CD4-positive, alpha-beta memory T cell (primary cell): ENCODE measurements at regions not wholly inside any gene's neighbourhood (a gene's known extent, or its start where the extent isn't known, plus 50 kb on each side); places are given as distances from the start of the nearest gene placed in this dataset.
"Not testable (repeated sequence)": the region's sequence is repeated elsewhere in the genome, so short reads cannot be mapped to it uniquely, and the experiment has no call there.

Experiments
- CTCF ChIA-PET: fragments of 350-600 bp; sonication (Branson Sonifier 250); formaldehyde crosslinking; loops from one replicate; lab custom pipeline; 2021; ENCODE audit warnings: inconsistent platforms; ENCODE audit not compliant: partially characterized antibody; lab: Charles Lee
- POLR2A ChIA-PET: fragments of 350-600 bp; sonication (Branson Sonifier 250); formaldehyde crosslinking; loops from one replicate; lab custom pipeline; 2021; ENCODE audit not compliant: partially characterized antibody; lab: Charles Lee
- DNase-seq, 5 donors: peaks; one replicate each; pipeline versions ENCODE4 v3.0.0 to v3.0.0-alpha.2; 2020 to 2022; ENCODE audit warnings: mixed read lengths in 1 of 5
- H3K27ac ChIP-seq: one replicate; pipeline ENCODE4 v1.7.0; 2013; ENCODE audit warnings: low read depth, low read length
- H3K27me3 ChIP-seq: 2 replicates; pipeline ENCODE4 v1.7.0; 2013; ENCODE audit warnings: mild to moderate bottlenecking, low read length, moderate library complexity; ENCODE audit not compliant: insufficient read depth
- H3K36me3 ChIP-seq: 2 replicates; pipeline ENCODE4 v1.7.0; 2013; ENCODE audit warnings: mild to moderate bottlenecking, low read length, moderate library complexity; ENCODE audit not compliant: insufficient read depth
- H3K4me1 ChIP-seq: 2 replicates; pipeline ENCODE4 v1.7.0; 2013; ENCODE audit warnings: mild to moderate bottlenecking, low read length, moderate library complexity; ENCODE audit not compliant: insufficient read depth
- H3K4me3 ChIP-seq, 2 donors: one replicate each; pipeline ENCODE4 v1.7.0; 2013; ENCODE audit warnings: low read length in 2 of 2, mild to moderate bottlenecking in 1 of 2
- H3K9me3 ChIP-seq, 2 donors: one replicate each; pipeline ENCODE4 v1.7.0; 2013; ENCODE audit warnings: low read length in 2 of 2, control low read depth in 1 of 2; ENCODE audit not compliant: control insufficient read depth in 1 of 2
- H3K27ac Mint-ChIP-seq, 7 donors: one replicate each; pipeline ENCODE4 v1.8.0; 2020 to 2021; ENCODE audit warnings: mixed read lengths in 7 of 7, mild to moderate bottlenecking in 6 of 7, inconsistent platforms in 3 of 7, moderate library complexity in 3 of 7
- H3K27me3 Mint-ChIP-seq, 2 donors: one replicate each; pipeline ENCODE4 v1.8.0; 2020 to 2021; ENCODE audit warnings: mixed read lengths in 2 of 2
- H3K36me3 Mint-ChIP-seq, 2 donors: one replicate each; pipeline ENCODE4 v1.8.0; 2020 to 2021; ENCODE audit warnings: mixed read lengths in 2 of 2, inconsistent platforms in 1 of 2, mild to moderate bottlenecking in 1 of 2
- H3K4me1 Mint-ChIP-seq, 4 donors: one replicate each; pipeline ENCODE4 v1.8.0; 2020 to 2021; ENCODE audit warnings: mixed read lengths in 4 of 4, mild to moderate bottlenecking in 1 of 4
- H3K4me3 Mint-ChIP-seq, 8 donors: one replicate each; pipeline ENCODE4 v1.8.0; 2020 to 2021; ENCODE audit warnings: mixed read lengths in 8 of 8, mild to moderate bottlenecking in 7 of 8, moderate library complexity in 6 of 8, inconsistent platforms in 3 of 8
- H3K9me3 Mint-ChIP-seq, 8 donors: one replicate each; pipeline ENCODE4 v1.8.0; 2020 to 2021; ENCODE audit warnings: mixed read lengths in 8 of 8, mild to moderate bottlenecking in 5 of 8, inconsistent platforms in 3 of 8, moderate library complexity in 1 of 8
- intact Hi-C: fragments of 100-400 bp; cut with micrococcal nuclease; formaldehyde crosslinking; loops from one replicate; pipeline ENCODE4 v1.15.1; 2023

DNA sequence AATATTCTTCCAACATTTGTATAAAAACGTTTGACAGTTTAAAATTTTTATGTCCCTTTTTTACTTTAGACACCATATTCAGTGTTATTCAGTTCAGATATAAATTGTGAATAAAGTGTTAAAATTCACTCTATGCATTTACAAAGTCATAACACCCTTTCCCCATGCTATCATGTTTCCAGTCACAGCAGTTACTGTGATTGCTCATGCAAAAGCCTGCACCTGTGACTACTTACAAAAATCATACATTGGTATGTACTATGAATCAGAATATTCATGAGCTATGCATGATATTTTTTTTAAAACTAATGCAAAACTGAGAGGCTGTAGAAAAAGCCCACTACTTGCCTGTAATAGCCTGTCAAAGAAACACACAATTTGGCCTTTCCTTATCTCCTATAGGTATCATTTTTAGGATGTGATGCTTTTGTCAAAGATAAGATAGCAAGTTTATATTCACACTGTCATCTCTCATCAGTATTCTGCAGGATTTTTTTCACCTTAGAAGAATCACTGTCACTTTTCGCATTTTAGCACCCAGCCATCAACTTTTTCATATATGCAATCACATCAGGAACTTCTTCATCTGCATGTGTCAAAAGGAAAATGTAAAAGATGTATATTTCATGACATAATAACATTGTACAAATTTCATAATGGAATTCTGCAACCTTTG lies 443.2 kb downstream of the C12orf50 start:
- ChIA-PET CTCF (no interaction called here), POLR2A (no interaction called here)
- Histone ChIP-seq H3K36me3 (no peaks in the 10 kb centered on the region), H3K27me3 (no peaks in the 10 kb centered on the region), H3K4me3 (no peak overlapping the region), H3K4me1 (no peaks in the 10 kb centered on the region), H3K9me3 (no peaks in the 10 kb centered on the region), H3K27ac (no peak overlapping the region)
- DNase-seq: no peak
- Mint-ChIP-seq H3K4me3 (no peak overlapping the region), H3K27me3 (no peaks in the 10 kb centered on the region), H3K4me1 (no peaks in the 10 kb centered on the region), H3K9me3 (peaks cover 0 to 14% (median 3%) of the 10 kb centered on the region in 8 donors), H3K27ac (no peak overlapping the region), H3K36me3 (no peaks in the 10 kb centered on the region)
- intact Hi-C loops: no loop called here

GRCh38 chr12:87579091-87579490 lies 450.1 kb downstream of the C12orf50 start:
- peaks cover 2 to 19% (median 3%) of the 10 kb centered on the region in 8 donors for H3K9me3 Mint-ChIP-seq
- POLR2A ChIA-PET, H3K4me3 ChIP-seq, CTCF ChIA-PET, intact Hi-C loops, H3K36me3 Mint-ChIP-seq, DNase-seq, H3K4me3 Mint-ChIP-seq, H3K4me1 Mint-ChIP-seq, H3K27me3 Mint-ChIP-seq, H3K9me3 ChIP-seq, H3K27me3 ChIP-seq, H3K27ac Mint-ChIP-seq, H3K36me3 ChIP-seq, H3K27ac ChIP-seq, H3K4me1 ChIP-seq: not testable (repeated sequence)

GRCh38 chr12:87575906-87576305 lies 453.3 kb downstream of the C12orf50 start:
- no peak overlapping the region for H3K27ac Mint-ChIP-seq
- Histone ChIP-seq H3K27ac (no peak overlapping the region), H3K36me3 (no peaks in the 10 kb centered on the region), H3K27me3 (no peaks in the 10 kb centered on the region), H3K4me3 (no peak overlapping the region), H3K4me1 (no peaks in the 10 kb centered on the region), H3K9me3 (no peaks in the 10 kb centered on the region)
- intact Hi-C loops: no loop called here
- H3K4me1 Mint-ChIP-seq: no peaks in the 10 kb centered on the region
- H3K36me3 Mint-ChIP-seq: no peaks in the 10 kb centered on the region
- no peak for DNase-seq
- H3K27me3 Mint-ChIP-seq: no peaks in the 10 kb centered on the region
- H3K9me3 Mint-ChIP-seq: peaks cover 0 to 8% (median 3%) of the 10 kb centered on the region in 8 donors
- ChIA-PET POLR2A (no interaction called here), CTCF (no interaction called here)
- no peak overlapping the region for H3K4me3 Mint-ChIP-seq

- H3K36me3 Mint-ChIP-seq, POLR2A ChIA-PET, H3K36me3 ChIP-seq, H3K9me3 Mint-ChIP-seq, H3K27ac Mint-ChIP-seq, H3K9me3 ChIP-seq, H3K27ac ChIP-seq, H3K27me3 ChIP-seq, H3K27me3 Mint-ChIP-seq, H3K4me3 ChIP-seq, H3K4me1 Mint-ChIP-seq, H3K4me1 ChIP-seq, H3K4me3 Mint-ChIP-seq, CTCF ChIA-PET, intact Hi-C loops, DNase-seq: not testable (repeated sequence)
Measured at GRCh38 chr12:87566918-87567317, 462.3 kb downstream of the C12orf50 start.

DNA sequence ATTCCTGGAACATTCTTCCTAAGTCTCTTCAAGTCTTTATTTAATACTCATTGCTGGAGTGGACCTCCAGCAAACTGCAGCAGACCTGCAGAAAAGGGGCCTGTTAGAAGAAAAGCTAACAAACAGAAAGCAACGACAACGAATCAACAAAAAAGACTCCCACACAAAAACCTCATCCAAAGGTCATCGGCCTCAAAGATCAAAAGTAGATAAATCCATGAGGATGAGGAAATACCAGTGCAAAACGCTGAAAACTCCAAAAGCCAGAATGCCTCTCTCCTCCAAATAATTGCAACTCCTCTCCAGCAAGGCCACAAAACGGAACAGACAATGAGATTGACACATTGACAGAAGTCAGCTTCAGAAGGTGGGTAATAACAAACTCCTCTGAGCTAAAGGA lies 472.2 kb downstream of the C12orf50 start:
- Histone ChIP-seq H3K36me3 (no peaks in the 10 kb centered on the region), H3K27me3 (no peaks in the 10 kb centered on the region), H3K27ac (no peak overlapping the region), H3K4me3 (no peak overlapping the region), H3K4me1 (no peaks in the 10 kb centered on the region), H3K9me3 (no peaks in the 10 kb centered on the region)
- H3K9me3 Mint-ChIP-seq: peaks cover 0 to 10% (median 2%) of the 10 kb centered on the region in 8 donors
- H3K4me3 Mint-ChIP-seq: no peak overlapping the region
- CTCF ChIA-PET: no interaction called here
- H3K27ac Mint-ChIP-seq: no peak overlapping the region
- H3K36me3 Mint-ChIP-seq: no peaks in the 10 kb centered on the region
- no peaks in the 10 kb centered on the region for H3K27me3 Mint-ChIP-seq
- intact Hi-C loops: no loop called here
- POLR2A ChIA-PET: no interaction called here
- no peak for DNase-seq
- no peaks in the 10 kb centered on the region for H3K4me1 Mint-ChIP-seq

- H3K4me3 Mint-ChIP-seq, H3K4me3 ChIP-seq, H3K36me3 Mint-ChIP-seq, H3K36me3 ChIP-seq, DNase-seq, H3K27me3 Mint-ChIP-seq, intact Hi-C loops, CTCF ChIA-PET, H3K4me1 Mint-ChIP-seq, H3K27ac ChIP-seq, H3K27me3 ChIP-seq, H3K4me1 ChIP-seq, H3K27ac Mint-ChIP-seq, POLR2A ChIA-PET, H3K9me3 ChIP-seq: not testable (repeated sequence)
- peaks cover 0 to 13% (median 5%) of the 10 kb centered on the region in 8 donors for H3K9me3 Mint-ChIP-seq
Measured at GRCh38 chr12:87531213-87531612, 498.0 kb downstream of the C12orf50 start.

DNA sequence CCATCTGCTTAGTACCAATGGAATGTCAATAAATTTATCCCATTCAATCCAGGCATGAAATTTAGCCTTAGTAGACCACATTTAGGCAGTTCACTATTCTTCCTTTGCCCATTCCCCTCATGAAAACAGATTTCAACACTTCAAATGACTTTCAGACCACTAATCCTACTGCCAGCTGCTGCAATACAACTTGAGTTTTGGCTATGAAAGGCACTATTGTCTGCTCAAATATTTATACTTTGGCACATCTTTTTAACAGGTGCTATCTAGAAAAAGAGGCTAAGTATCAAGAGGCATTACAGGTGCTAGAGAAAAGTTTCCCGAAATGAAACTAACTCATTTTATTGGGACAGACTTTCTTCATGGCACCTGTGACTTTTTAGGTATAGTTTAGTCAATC lies 499.8 kb downstream of the C12orf50 start:
- Histone ChIP-seq H3K4me1 (no peaks in the 10 kb centered on the region), H3K9me3 (no peaks in the 10 kb centered on the region), H3K27ac (no peak overlapping the region), H3K36me3 (no peaks in the 10 kb centered on the region), H3K27me3 (no peaks in the 10 kb centered on the region), H3K4me3 (no peak overlapping the region)
- POLR2A ChIA-PET: no interaction called here
- Mint-ChIP-seq H3K4me3 (no peak overlapping the region), H3K27ac (no peak overlapping the region), H3K4me1 (no peaks in the 10 kb centered on the region), H3K9me3 (peaks cover 0 to 13% (median 5%) of the 10 kb centered on the region in 8 donors), H3K27me3 (no peaks in the 10 kb centered on the region), H3K36me3 (no peaks in the 10 kb centered on the region)
- intact Hi-C loops: no loop called here
- CTCF ChIA-PET: no interaction called here
- no peak for DNase-seq

DNA sequence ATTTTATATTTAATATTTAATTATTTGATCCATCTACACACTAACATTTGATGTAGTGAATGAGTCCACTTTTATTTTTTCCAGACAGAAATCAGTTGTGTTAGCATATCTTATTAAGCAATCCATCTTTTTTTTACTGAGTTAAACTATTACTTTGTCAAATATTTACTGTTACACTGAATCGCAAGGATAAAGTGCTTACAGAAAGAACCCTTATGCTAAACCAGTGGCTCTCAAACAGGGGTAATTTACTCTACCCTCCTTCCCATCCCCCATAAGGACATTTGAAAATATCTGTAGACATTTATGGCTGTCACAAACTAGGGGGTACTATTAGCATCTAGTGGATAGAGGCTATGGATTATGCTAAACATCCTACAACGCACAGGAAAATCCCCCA lies 508.2 kb downstream of the C12orf50 start:
- H3K36me3 Mint-ChIP-seq: no peaks in the 10 kb centered on the region
- Histone ChIP-seq H3K4me3 (no peak overlapping the region), H3K9me3 (no peaks in the 10 kb centered on the region), H3K27ac (no peak overlapping the region), H3K36me3 (no peaks in the 10 kb centered on the region), H3K27me3 (no peaks in the 10 kb centered on the region), H3K4me1 (no peaks in the 10 kb centered on the region)
- no peak for DNase-seq
- no peaks in the 10 kb centered on the region for H3K27me3 Mint-ChIP-seq
- intact Hi-C loops: no loop called here
- peaks cover 0 to 3% (median 0%) of the 10 kb centered on the region in 8 donors for H3K9me3 Mint-ChIP-seq
- no peak overlapping the region for H3K4me3 Mint-ChIP-seq
- H3K27ac Mint-ChIP-seq: no peak overlapping the region
- H3K4me1 Mint-ChIP-seq: no peaks in the 10 kb centered on the region
- ChIA-PET POLR2A (no interaction called here), CTCF (no interaction called here)
